CD4-positive, alpha-beta T cell treated with Interleukin-15 for 1 hour (primary cell): ENCODE measurements at regions not wholly inside any gene's neighbourhood (a gene's known extent, or its start where the extent isn't known, plus 50 kb on each side); places are given as distances from the start of the nearest gene placed in this dataset.
A peak's percentile ranks its signal among the peaks of the same experiment; 100 is the strongest.

Experiments used
- DNase-seq: peaks from one replicate; pipeline ENCODE4 v3.0.0-alpha.2; 2020

DNA sequence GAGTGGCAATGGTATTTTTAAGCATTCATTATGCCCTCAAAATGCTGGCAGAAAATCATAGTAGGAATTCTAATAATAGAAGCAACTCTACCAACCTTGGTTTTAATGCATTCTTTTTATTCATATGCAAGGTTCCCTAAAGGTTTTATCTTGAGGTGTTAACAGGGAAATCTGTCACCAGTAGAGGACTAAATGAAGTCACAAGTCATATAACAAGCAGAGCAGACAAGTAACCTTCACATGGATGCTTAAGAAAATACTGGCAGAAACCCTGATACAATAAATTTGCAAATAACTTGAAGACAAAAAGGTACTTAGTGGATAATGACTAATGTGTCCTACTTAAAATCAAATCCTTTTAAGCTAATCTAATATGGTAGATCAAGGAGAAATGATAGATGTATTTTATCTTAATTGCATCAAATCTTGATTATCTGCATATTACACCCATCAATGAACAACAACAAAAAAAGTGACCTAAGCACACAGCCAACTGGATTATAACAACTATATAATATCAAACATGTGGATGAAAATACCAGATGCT, 73.3 kb downstream of the RFC3 start:
- no peak for DNase-seq

DNA sequence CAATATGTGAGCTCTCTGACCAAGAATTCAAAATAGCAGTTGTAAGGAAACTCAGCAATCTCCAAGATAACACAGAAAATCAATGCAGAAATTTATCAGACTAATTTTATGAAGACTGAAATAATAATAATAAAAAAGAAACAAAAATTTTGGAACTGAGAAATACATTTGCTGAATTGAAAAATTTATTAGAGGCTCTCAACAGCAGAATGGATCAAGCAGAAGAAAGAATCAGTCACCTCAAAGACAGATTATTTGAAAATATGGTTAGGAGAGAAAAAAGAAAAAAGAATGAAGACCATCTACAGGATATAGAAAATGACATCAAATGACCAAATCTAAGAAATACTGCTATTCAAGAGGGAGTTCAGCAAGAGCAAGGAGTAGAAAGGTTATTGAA, 75.6 kb downstream of the RFC3 start:
- no peak for DNase-seq

DNA sequence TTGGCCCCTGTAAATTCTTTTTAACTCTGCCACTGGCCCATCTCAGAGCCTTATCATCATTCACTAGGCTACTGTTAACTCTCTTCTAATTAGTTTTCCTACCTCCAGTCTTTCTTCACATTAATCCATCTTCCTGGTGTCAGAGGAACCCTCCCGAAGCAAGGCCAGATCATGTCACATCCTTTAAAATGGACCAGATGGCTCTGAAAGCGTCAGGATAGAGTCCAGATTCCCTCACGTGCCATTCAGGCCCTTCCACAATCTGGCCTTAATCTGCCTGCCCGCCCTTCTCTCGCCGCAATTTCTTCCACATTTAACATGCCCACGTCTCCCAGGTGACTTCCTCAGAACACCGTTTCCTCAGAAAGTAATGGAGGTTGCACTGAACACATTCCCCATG, 86.5 kb downstream of the RFC3 start:
- no peak for DNase-seq

DNA sequence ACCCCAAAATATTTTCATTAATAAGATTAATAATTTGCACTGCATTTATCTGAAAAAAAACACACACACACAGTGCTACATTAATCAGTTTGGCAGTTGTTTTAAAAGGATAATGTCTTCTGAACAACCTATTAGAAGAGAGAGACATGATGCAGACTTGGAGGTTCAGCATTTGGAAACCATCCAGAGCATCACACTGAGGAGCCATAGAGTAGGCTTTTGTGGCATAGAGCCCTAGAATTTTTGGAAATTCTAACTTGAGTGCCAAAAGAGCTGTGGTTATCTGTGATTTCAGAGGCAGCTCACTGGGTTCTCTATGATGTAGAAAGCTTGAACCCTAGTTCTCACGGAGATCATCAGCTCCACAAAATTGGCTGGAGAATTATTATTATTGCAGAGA, 90.2 kb downstream of the RFC3 start:
- DNase-seq: no peak

DNA sequence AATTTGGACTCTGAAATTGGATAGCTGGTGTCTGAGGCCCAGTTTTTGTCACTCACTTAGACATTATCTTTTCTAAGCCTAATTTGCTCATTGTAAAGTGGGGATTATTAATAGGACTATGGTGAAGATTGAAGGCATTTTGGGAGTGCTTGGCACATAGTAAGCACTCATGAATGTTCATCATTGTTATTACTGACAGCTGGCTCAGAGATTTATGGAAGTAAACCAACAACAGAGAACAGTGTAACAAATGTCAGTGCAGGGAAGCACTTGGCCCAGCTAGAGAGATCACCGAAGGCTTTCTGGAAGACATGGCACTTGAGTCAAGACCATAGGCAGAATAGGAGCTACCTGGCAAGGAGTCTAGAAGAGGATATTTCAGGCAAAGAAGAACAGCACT, 92.3 kb downstream of the RFC3 start:
- no peak for DNase-seq

DNA sequence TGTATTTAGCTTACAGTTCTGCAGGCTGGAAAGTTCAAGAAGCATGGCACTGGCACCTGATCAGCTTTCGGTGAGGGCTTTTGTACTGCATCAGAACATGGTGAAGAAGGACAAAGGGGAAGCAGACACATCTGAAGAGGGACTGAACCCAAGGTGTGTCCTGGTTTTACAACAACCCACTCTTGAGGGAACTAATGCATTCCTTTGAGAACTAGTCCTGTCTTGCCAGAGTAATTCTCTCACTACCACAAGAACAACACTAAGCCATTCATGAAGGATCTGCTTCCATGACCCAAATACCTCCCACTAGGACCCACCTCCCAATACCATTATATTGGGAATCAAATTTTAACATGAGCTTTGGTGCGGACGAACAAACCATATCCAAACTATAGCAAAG, 93.6 kb downstream of the RFC3 start:
- no peak for DNase-seq

DNA sequence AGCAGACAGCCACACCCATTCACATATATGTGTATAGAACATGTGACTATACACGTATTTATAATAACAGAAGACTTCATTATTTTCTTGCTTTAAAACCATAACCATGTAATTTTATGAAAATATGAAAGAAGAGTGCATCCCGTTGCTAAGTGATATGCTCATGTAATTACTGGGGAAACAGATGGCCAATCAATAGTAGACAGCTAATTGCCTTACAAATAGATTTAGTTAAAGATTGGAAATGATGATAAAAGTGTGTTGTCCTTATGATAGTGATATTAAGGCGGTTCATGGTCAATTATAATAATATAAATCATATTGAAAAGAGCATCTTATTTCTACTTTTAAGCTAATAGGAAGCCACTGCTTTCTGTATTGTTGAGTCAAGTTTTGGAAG, 95.9 kb downstream of the RFC3 start:
- no peak for DNase-seq

DNA sequence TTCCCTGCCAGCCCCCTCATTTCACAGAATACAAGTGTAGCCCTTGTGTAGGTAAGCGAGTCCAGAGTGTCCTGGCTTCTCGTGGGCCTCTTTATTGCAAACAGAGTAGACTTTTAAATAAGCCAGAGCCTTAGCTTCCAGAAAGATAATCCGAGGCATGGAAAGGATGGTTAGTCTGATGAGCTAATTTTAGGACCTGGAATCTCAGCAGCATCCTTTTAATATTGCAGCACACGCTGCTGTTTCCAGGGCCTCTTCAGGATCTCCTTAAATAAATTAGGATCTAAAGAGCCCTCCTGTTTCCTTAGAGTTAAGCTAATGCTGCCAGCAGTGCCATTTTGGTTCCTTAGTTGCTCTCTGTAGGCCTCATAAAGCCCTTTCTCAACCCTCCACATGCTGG, 99.2 kb downstream of the RFC3 start:
- DNase-seq: no peak

DNA sequence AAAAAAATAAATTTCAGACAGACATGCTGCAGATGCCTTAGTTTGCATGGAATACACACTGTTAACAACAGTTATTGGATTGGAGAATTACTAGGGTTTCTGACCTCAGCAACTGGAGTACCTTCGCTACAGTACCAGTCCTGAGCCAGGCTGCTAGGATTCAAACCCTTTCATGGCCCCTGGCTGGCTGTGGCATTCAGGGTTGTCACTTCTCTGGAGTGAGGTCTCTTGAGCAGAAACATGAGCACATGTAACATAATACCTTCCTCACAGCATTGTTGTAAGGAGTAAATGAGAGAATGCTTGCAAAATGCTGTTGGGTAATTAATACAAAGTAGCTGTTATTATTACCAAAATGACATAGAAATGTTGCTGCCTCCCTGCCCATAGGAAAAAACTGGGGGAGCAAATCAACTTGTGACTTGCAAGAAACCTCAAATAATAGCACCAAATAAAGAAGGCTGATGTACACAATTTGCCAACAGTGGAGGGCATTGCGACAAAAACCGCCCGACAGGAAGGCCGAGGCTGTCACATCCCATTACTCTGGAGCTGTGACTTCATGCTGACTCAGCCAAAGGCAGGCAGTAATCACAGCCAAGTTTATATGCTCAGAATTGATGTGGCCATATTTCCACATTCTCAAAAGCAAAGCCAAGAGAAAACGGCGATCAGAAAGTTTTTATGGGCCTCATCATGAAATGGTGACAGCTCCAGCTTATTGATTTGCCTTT, 100.4 kb downstream of the RFC3 start:
- DNase-seq: peak; percentile 21

DNA sequence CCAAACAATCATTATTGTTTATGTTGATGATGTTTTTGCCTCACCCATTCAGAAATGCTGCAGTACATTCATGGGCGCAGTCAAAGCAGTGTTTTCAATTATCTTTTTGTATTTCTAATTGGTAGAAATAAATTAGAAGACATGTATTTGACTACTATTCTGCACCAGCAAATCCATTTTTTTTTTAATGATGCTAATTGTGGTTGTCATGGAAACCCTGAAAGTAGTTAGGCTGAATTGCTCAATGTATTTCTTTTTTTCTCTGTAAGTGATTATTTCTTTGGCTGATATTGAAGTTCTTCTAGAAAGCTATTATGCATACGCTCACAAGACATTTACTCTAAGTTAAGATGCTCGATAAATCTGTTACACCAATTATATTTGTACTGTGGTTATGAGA, 101.2 kb downstream of the RFC3 start:
- no peak for DNase-seq

DNA sequence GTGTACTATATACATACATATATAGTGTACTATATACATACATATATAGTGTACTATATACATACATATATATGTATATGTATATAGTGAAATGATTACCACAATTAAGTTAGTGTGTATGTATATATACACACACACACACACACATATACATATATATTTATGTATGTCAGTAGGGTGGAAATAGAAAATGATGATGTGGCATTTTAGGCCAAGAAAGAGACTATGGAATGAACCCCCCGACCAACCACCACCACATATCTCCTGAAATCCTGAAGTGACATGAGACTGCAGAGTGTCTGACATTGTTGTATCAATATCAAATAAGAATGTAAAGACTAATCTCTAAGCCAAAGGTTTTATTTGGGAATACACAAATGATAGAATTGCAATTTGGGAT, 107.6 kb downstream of the RFC3 start:
- no peak for DNase-seq

DNA sequence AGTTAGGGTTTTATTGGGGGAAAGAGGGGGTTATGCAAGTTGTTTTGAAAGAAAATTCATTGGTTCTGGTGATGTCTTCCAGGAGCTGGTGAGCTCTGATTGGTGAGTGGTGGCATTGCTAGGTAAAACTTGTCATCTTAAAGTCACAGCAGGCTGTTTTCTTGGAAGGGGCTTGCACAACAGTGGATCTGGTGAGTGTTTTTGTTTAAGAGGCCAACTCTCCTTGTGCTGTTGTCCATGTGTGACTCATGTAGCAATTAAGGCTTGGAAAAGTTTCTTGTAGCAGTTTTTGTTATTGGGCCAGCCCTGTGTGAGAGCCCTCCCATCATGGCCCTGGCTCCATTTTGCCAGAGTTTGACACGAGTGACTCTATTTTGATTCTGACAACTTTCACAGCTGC, 109.4 kb downstream of the RFC3 start:
- DNase-seq: no peak

DNA sequence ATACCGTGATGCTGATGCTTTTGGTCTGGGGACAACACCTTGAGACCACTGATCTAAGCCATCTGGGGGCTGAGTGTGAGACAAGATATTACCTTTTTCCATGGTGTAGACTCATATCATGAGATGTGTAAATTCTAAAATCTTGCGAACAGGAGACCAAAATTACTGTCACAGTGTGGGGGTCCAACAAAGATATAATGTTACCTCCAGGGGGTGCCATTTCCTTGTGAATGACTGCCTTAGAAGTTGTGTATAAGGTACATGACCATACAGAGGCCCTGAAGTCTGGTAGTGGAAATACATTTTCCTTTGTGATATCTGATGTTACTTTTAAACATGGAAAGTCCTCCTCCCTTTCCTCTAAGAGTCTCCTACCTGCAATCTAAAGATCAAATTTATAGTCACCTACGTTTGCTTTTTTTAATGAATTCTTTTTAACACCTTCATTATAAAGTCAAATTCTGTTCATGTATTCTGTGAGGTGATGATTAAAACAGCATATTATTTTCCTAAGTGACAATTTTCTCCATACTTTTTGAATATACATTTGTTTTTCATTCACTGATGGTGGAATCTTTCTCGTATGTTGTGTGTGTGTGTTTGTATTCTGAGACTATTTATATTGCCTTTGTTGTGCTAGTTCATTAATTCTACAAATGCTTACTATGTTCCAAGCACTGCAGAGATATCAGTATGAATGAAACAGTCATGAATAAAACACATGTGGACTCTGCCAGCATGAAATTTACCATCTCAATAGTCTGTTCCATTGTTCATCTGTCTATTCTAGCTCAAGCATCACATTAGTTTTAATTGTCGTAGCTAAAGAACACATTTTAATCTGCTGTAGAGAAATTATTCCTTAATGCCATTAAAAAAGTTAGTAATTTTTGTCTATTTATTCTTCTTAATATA, 113.7 kb downstream of the RFC3 start:
- no peak for DNase-seq

DNA sequence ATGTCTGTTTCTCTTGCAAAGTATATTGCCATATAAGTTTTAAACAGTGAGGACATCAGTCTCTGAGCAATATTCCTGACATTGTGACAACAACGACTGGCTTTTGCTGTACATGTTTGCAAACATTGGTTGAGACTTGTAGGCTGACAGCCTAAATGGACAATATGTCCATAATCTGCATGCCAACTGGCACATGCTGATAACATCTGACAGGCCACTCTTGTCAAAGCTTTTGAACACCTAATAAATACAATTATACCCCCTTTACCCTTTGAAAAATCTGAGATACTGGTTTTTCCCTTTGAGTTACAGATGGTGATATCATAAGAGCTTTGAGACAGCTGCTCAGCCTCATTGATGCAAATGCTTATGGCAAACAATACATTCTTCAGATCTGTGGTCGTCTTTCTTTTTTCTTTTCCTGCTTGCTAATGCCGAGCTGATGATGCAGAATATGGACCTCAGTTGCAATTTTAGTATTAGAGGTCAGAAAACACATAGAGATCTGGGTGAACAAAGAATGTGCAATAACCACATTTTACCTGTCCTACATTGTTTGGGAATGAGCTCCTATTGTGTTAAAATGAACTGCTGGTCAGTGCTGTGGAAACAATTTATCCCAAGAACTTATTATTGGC, 114.9 kb downstream of the RFC3 start:
- DNase-seq: no peak

DNA sequence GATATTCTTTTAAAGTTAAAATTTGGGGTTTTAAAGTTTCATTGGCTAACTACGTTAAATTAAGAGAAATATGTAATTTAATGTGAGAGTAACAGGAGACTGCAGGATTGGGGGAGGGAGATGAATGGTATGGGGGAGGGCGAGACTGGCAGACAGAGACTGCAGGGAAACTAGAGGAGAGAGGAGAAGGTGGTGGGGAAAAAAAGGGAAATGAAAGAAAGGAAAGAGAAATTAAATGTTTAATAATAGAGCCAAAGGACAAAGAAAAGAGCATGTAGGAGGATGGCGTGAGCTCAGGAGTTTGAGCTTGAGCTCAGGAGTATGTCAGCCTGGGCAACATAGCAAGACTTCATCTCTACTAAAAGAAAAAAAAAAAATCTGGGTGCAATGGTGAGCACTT, 115.9 kb downstream of the RFC3 start:
- DNase-seq: no peak

DNA sequence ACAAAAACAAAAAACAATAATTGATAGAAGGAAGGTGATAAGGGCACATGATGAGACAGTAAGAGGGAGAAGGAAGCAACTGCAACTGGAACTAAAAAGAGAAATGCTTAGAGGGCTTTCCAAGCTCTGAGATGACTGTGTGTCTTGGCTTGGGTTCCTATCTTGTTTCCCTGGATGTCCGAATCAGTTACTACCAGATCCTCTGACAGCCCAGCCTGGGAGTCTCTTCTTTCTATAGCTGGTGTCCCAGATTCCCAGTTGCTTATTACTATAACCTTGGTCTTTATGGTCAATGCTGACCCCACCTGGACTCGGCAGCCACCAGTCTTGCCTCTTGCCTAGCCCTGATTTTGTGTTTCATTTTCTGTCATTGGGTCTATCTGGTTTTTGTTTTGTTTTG, 116.4 kb downstream of the RFC3 start:
- DNase-seq: no peak

DNA sequence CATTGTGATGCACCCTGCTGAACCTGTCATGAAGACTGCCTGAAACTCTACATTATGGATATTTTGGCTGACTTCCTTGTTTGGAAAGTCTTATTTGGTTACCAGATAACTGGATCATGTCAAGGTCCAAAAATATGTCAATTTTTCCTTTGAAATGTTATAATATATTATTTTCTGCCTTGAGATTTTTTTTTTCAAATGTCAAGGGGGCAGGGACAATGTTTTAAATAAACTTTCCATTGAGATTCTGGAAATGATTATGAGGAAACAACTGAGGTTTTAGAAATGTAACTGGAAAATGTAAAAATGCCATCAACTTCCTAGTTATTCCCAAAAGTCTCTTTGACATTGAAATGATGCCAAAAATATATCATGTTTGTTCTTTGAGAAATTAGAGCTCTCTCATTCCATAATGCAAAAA, 117.0 kb downstream of the RFC3 start:
- no peak for DNase-seq

DNA sequence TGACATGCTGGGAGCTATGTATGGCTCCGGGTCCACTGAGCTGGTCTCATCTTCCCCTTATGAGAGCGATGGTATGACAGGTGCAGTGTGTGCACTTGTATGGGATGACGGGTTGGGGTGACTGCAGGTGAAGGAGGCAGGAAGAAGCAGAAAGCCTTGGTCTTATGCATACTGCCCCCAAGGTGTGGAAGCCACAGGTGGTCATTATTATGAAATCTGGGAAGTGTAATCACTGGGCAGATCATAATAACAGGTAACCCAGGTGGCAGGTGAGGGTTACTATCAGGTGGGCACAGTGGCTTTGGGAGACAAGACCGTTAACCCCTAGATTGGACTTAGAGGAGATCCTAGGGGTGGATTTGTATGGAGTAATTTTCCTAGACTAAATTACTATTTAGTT, 118.0 kb downstream of the RFC3 start:
- no peak for DNase-seq

DNA sequence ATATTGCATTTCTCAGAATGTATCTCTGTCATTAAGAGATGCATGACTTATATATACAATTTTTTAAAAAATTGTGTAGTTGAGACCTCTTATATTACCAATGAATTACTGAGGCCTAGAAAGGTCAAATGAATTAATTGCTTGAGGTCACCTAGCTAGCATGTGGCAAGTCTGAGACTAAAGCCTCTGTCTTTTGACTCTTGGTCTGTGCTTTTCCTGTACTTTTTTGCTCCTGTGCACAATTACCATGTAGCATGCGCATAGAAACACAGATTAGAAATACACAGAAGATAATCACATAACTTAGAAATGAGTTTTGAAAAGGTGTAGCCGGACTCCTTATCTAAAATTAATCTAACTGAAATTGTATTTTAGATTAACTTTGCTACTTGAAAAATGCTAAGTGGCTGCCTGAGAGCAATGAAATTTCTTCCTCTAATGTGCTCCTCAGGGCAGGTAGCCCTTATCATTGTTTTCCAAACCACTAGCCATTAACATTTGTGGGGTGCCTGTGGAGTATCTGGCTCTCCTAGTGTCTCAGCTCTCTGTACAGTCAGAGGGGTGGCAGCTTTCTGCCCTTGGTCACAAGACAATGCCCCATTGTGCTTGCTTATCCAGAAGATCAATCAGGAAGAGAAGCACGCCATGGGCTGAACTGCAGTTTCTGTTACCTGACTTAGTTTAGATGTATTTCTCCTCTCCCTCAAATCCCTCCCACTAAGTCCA, 119.6 kb downstream of the RFC3 start:
- no peak for DNase-seq

DNA sequence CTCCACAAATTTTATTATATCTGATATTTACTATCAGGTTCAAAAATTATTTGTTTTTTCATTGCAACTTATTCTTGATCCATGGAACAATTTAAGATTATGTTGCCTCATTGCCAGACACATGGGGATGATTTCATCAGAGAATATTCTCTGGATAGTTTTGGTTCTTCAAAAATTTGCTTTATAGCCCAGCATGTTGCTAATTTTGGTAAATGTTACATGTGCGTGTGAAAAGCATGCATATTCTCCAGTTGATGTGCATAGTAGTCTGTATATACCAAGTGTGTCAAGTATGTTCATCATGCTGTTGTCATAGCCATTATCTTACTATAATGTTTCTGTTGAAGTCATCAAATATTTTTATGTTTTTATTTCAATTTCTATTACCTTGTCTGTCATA, 122.3 kb downstream of the RFC3 start:
- DNase-seq: no peak

DNA sequence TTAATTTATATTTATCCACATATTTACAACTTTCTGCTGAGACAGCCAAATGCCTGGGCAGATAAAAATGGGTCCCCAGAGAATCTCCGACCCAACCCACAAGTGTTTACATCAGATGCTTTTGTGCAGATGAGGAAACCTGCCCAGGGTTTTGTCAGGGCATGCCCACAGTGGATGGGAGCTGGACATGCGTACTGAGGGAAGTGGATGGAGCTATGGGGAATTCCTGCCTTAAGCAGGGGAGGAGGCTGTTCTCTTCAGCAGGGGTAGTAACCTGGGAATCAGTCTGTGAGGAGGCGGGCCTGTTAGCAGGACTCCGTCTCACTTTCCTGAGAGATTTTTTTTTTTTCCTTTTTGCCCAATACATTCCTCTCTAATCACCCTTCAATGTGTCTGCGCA, 122.9 kb downstream of the RFC3 start:
- no peak for DNase-seq

DNA sequence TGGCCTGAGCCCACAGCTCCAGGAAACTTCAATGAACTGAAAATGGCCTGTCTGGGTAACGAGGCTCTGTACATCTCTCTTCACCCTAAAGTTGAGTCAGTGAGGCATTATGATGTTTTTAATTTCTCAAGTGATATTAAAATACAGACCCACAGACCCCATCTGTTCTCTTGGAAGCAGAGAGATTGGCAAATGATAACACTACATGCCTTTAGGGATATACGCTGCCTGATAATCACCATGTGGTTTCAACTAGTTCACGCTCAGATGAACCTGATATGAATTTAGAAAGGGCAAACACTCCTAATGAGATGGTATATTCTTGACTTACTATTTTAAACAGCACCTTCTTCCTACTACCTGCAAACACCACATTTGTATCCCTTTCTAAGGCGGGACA, 127.5 kb downstream of the RFC3 start:
- no peak for DNase-seq

DNA sequence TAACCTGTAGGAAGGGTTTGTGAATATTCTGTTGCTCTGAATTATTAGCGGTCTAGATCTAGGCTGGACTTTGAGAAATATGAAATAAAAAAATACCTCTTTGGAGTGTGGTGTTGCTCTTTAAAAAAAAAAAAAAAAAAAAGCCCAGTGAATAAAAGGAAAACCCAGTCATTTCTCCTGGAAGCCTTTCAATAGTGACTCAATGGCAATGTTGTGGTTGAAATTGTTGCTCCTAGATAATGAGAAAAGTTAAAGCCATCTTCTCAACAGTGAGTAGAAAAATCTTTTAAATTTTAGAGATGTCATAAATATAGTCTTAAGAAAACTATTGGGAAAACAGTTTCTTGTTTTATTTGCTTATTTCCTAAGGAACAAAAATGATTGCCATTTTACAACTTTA, 135.3 kb downstream of the RFC3 start:
- no peak for DNase-seq
